Testis (tissue), 2 donors: ENCODE measurements at regions not wholly inside any gene's neighbourhood (a gene's known extent, or its start where the extent isn't known, plus 50 kb on each side); places are given as distances from the start of the nearest gene placed in this dataset.

ENCODE experiments used
- DNase-seq: peaks from one replicate; pipeline ENCODE4 v3.0.0-alpha.2; 2019
- H3K27ac ChIP-seq, 2 donors: fragments of 200-600 bp; sonication (generic); one replicate each; pipeline ENCODE4 v1.5.1; 2019
- H3K27me3 ChIP-seq: fragments of 200-600 bp; sonication (generic); one replicate; pipeline ENCODE4 v1.5.1; 2019
- H3K36me3 ChIP-seq: fragments of 200-600 bp; sonication (generic); one replicate; pipeline ENCODE4 v1.5.1; 2017; ENCODE audit warnings: low read depth; ENCODE audit errors: missing control alignments
- H3K4me1 ChIP-seq: fragments of 200-600 bp; sonication (generic); one replicate; pipeline ENCODE4 v1.5.1; 2019
- H3K4me3 ChIP-seq, 2 donors: fragments of 200-600 bp; sonication (generic); one replicate each; pipeline ENCODE4 v1.5.1; 2017 to 2019
- H3K9me3 ChIP-seq: fragments of 200-600 bp; sonication (generic); one replicate; pipeline ENCODE4 v1.5.1; 2017
- POLR2A ChIP-seq: fragments of 450-650 bp; IDR thresholded peaks from one replicate; pipeline ENCODE4 v1.6.1; 2017; ENCODE audit warnings: antibody characterized with exemption, mild to moderate bottlenecking, moderate library complexity
- WGBS, 2 donors: methylation state at CpG; one replicate each; pipeline ENCODE4 v1.1.5; 2018; 5-methylcytosine and 5-hydroxymethylcytosine counted together
- intact Hi-C: fragments of 100-400 bp; cut with DNase I; formaldehyde crosslinking; loops from one replicate; pipeline ENCODE4 v1.15.1; 2023; ENCODE audit warnings: low total_unique reads
- TF ChIP-seq, protein P1 (sequence below), 3 experiments: fragments of 450-650 bp in 2 of 3; fragments of 200-600 bp in 1 of 3; sonication (generic) in 1 of 3; IDR thresholded peaks; one replicate each; pipeline ENCODE4 v1.5.1; 2016 to 2019; ENCODE audit warnings: antibody characterized with exemption in 3 of 3, mild to moderate bottlenecking in 2 of 3, moderate library complexity in 1 of 3

DNA sequence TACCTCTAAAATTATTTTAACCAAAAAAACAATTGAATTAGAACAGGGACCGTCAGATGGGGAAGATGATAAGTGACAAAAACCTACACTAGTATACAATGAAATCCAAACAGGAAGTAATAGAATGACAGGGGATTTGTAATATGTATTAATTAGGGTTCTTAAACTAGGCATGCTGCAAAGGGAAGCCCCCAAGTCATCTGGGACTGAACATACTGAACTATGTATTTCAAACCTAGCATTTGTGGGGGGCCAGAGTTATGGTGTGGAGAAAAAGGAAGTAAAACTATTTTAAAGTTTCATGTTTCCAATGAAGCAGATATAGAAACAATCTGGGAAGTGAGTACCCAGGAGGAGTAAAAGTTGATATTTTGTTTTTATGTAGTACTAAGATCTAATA lies 133.2 kb upstream of the HS3ST3A1 start:
- no peak for DNase-seq
- Histone ChIP-seq H3K9me3 (no peaks in the 10 kb centered on the region), H3K27me3 (no peaks in the 10 kb centered on the region), H3K4me1 (no peaks in the 10 kb centered on the region), H3K4me3 (no peak overlapping the region), H3K36me3 (no peaks in the 10 kb centered on the region), H3K27ac (no peak overlapping the region)
- TF ChIP-seq, protein P1, sequence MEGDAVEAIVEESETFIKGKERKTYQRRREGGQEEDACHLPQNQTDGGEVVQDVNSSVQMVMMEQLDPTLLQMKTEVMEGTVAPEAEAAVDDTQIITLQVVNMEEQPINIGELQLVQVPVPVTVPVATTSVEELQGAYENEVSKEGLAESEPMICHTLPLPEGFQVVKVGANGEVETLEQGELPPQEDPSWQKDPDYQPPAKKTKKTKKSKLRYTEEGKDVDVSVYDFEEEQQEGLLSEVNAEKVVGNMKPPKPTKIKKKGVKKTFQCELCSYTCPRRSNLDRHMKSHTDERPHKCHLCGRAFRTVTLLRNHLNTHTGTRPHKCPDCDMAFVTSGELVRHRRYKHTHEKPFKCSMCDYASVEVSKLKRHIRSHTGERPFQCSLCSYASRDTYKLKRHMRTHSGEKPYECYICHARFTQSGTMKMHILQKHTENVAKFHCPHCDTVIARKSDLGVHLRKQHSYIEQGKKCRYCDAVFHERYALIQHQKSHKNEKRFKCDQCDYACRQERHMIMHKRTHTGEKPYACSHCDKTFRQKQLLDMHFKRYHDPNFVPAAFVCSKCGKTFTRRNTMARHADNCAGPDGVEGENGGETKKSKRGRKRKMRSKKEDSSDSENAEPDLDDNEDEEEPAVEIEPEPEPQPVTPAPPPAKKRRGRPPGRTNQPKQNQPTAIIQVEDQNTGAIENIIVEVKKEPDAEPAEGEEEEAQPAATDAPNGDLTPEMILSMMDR (IDR thresholded peaks at IDR 0.05) = no peak
- TF ChIP-seq POLR2A = no peak
- WGBS, 2 donors = 57 to 76% methylated on average over 1 of the region's 1 CpG
- intact Hi-C loops = no loop called here

GRCh38 chr17:13735444-13735843 lies 133.7 kb upstream of the HS3ST3A1 start:
- Histone ChIP-seq H3K4me3 (no peak overlapping the region), H3K4me1 (no peaks in the 10 kb centered on the region), H3K27ac (no peak overlapping the region), H3K27me3 (no peaks in the 10 kb centered on the region), H3K9me3 (no peaks in the 10 kb centered on the region), H3K36me3 (no peaks in the 10 kb centered on the region)
- DNase-seq = no peak
- intact Hi-C loops = no loop called here
- TF ChIP-seq POLR2A = no peak
- TF ChIP-seq, protein P1 (IDR thresholded peaks at IDR 0.05) = no peak
- 56 to 65% methylated on average over 2 of the region's 2 CpGs for WGBS, 2 donors

- no peak for DNase-seq
- intact Hi-C loops = no loop called here
- no peaks in the 10 kb centered on the region for H3K9me3 ChIP-seq
- no peak overlapping the region for H3K4me3 ChIP-seq
- no peak overlapping the region for H3K27ac ChIP-seq
- H3K27me3 ChIP-seq = no peaks in the 10 kb centered on the region
- TF ChIP-seq POLR2A = no peak
- TF ChIP-seq, protein P1 (IDR thresholded peaks at IDR 0.05) = no peak
- WGBS, 2 donors = 90 to 92% methylated on average over 2 of the region's 2 CpGs
- no peaks in the 10 kb centered on the region for H3K4me1 ChIP-seq
- no peaks in the 10 kb centered on the region for H3K36me3 ChIP-seq
These were observed 134.1 kb upstream of the HS3ST3A1 start for GRCh38 chr17:13735861-13736260.

GRCh38 chr17:13736916-13737315 lies 135.2 kb upstream of the HS3ST3A1 start:
- H3K4me1 ChIP-seq = no peaks in the 10 kb centered on the region
- no peaks in the 10 kb centered on the region for H3K36me3 ChIP-seq
- no peak overlapping the region for H3K27ac ChIP-seq
- no peak for DNase-seq
- no peaks in the 10 kb centered on the region for H3K9me3 ChIP-seq
- H3K27me3 ChIP-seq = no peaks in the 10 kb centered on the region
- H3K4me3 ChIP-seq = no peak overlapping the region
- intact Hi-C loops = no loop called here
- TF ChIP-seq POLR2A = no peak
- TF ChIP-seq, protein P1 (IDR thresholded peaks at IDR 0.05) = no peak

DNA sequence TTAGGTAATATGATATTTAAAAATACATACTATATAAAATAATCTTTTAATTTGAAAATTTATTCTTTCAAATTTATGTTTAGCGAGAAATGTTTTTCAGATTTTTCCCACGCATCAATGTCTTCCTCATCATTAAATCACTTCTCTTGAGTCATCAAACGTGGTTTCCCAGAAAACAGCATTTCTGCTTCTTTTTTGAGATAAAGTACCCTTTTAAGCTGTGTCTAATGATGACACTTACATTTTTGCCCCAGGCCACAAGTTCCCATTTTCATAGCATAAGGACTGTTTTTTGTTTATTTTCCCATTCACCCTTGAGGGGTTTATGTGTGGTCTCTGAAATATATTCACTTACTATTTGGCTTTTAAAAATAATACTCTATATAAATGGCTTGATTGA lies 139.0 kb upstream of the HS3ST3A1 start:
- TF ChIP-seq POLR2A = no peak
- TF ChIP-seq, protein P1 (IDR thresholded peaks at IDR 0.05) = no peak
- H3K4me3 ChIP-seq = no peak overlapping the region
- H3K4me1 ChIP-seq = no peaks in the 10 kb centered on the region
- WGBS, 2 donors = 83 to 88% methylated on average over 3 of the region's 3 CpGs
- H3K9me3 ChIP-seq = no peaks in the 10 kb centered on the region
- DNase-seq = no peak
- H3K36me3 ChIP-seq = no peaks in the 10 kb centered on the region
- no peaks in the 10 kb centered on the region for H3K27me3 ChIP-seq
- H3K27ac ChIP-seq = no peak overlapping the region
- intact Hi-C loops = no loop called here
